ENCODE measurements at regions not wholly inside any gene's neighbourhood (a gene's known extent, or its start where the extent isn't known, plus 50 kb on each side); places are given as distances from the start of the nearest gene placed in this dataset.

DNA sequence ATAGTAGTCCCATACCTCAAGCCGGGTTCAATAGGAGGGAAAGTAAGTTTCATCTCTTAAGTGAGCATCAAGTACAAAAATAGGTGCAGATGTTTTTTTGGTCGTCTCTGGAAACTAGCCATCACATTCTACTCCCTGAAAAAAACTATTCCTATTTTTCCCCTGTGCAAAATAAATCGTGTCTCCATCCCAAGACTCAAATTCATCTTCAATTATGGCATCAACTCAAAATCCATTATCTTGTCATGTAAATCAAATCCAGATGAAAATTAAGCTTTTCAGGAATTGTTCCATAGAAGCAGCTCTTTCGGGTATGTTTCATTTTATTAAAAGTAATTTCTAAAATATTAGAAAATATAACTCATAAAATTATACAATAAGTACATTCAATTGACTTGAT is 1368.4 kb downstream of the GRIK2 start:
- no peak for TF ChIP-seq POLR2A (IDR thresholded peaks at IDR 0.05; ENCODE audit: low read length)
- no peak for TF ChIP-seq GATA1 (IDR thresholded peaks at IDR 0.05; ENCODE audit: low read depth, low read length)
